Stomach (tissue), 4 donors: ENCODE measurements at regions not wholly inside any gene's neighbourhood (a gene's known extent, or its start where the extent isn't known, plus 50 kb on each side); places are given as distances from the start of the nearest gene placed in this dataset.

Experiments
- EP300 ChIP-seq: sonication (generic); formaldehyde crosslinking; IDR thresholded peaks from one replicate; pipeline ENCODE4 v1.6.1; 2017; ENCODE audit warnings: antibody characterized with exemption
- POLR2A ChIP-seq, 4 donors: fragments of 450-650 bp; IDR thresholded peaks; one replicate each; pipeline ENCODE4 v1.6.1; 2016; ENCODE audit warnings: antibody characterized with exemption in 4 of 4, control low read depth in 2 of 4, mild to moderate bottlenecking in 1 of 4, moderate library complexity in 1 of 4
- POLR2AphosphoS5 ChIP-seq, 3 donors: sonication (generic); formaldehyde crosslinking; IDR thresholded peaks; one replicate each; pipeline ENCODE4 v1.6.1; 2016; ENCODE audit warnings: antibody characterized with exemption in 3 of 3
- TF ChIP-seq, protein P1 (sequence below), 7 experiments: fragments of 450-650 bp in 4 of 7; fragments of 200-600 bp in 3 of 7; sonication (generic) in 3 of 7; IDR thresholded peaks; one replicate each; pipeline ENCODE4 v1.5.1; 2016 to 2019; ENCODE audit warnings: antibody characterized with exemption in 7 of 7, control low read depth in 2 of 7, mild to moderate bottlenecking in 1 of 7

DNA sequence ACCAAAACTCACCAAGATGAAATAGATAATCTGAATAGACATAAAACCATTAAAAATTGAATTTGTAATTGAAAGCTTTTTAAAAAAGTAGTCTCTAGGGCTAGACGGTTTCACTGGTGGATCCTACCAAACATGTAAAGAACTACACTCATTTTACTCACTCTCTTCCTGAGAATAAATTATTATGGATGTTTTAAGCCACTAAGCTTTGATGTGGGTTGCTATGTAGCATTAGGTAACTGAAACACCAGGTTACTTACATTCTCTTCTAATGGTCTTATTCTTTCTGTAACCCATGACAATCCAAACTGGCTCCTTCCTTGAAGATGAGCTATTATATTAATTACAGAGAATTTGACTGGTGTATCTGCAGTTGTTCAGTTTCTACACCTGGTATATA is 385.1 kb downstream of the PPP1R2C start:
- TF ChIP-seq POLR2A (IDR thresholded peaks at IDR 0.05) (no peak), EP300 (no peak), POLR2AphosphoS5 (IDR thresholded peaks at IDR 0.05) (no peak)
- TF ChIP-seq, protein P1, sequence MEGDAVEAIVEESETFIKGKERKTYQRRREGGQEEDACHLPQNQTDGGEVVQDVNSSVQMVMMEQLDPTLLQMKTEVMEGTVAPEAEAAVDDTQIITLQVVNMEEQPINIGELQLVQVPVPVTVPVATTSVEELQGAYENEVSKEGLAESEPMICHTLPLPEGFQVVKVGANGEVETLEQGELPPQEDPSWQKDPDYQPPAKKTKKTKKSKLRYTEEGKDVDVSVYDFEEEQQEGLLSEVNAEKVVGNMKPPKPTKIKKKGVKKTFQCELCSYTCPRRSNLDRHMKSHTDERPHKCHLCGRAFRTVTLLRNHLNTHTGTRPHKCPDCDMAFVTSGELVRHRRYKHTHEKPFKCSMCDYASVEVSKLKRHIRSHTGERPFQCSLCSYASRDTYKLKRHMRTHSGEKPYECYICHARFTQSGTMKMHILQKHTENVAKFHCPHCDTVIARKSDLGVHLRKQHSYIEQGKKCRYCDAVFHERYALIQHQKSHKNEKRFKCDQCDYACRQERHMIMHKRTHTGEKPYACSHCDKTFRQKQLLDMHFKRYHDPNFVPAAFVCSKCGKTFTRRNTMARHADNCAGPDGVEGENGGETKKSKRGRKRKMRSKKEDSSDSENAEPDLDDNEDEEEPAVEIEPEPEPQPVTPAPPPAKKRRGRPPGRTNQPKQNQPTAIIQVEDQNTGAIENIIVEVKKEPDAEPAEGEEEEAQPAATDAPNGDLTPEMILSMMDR (IDR thresholded peaks at IDR 0.05) = no peak
